Astrocyte (in vitro differentiated cells and primary cell): ENCODE measurements at regions not wholly inside any gene's neighbourhood (a gene's known extent, or its start where the extent isn't known, plus 50 kb on each side); places are given as distances from the start of the nearest gene placed in this dataset.
"Not testable (repeated sequence)": the region's sequence is repeated elsewhere in the genome, so short reads cannot be mapped to it uniquely, and the experiment has no call there.

Experiments used
- DNase-seq: peaks from one replicate; pipeline ENCODE4 v3.0.0-alpha.2; 2010; ENCODE audit warnings: low read depth
- FAIRE-seq: peaks from 2 replicates; lab custom pipeline; 2011; peaks lifted over from hg19 to GRCh38; lab: Jason Lieb, UNC
- H2AFZ ChIP-seq: 2 replicates; pipeline ENCODE4 v1.6.0; 2012; ENCODE audit warnings: low read depth, low read length, inconsistent platforms
- H3K27ac ChIP-seq: 2 replicates; pipeline ENCODE4 v1.5.1; 2011; ENCODE audit warnings: low read depth, low read length, inconsistent platforms
- H3K27me3 ChIP-seq: 2 replicates; pipeline ENCODE4 v1.6.0; 2011; ENCODE audit warnings: low read length, inconsistent platforms; ENCODE audit not compliant: insufficient read depth
- H3K36me3 ChIP-seq: 2 replicates; pipeline ENCODE4 v1.5.1; 2011; ENCODE audit warnings: low read length, inconsistent platforms; ENCODE audit not compliant: insufficient read depth
- H3K4me1 ChIP-seq: 2 replicates; pipeline ENCODE4 v1.5.1; 2011; ENCODE audit warnings: low read length, inconsistent platforms; ENCODE audit not compliant: insufficient read depth
- H3K4me2 ChIP-seq: 2 replicates; pipeline ENCODE4 v1.6.0; 2012; ENCODE audit warnings: low read length, inconsistent platforms
- H3K4me3 ChIP-seq: 2 replicates; pipeline ENCODE4 v1.5.1; 2011; ENCODE audit warnings: low read depth, mild to moderate bottlenecking, low read length, inconsistent platforms; ENCODE audit not compliant: insufficient read depth
- H3K79me2 ChIP-seq: 2 replicates; pipeline ENCODE4 v1.6.0; 2012; ENCODE audit warnings: mild to moderate bottlenecking, low read length, inconsistent platforms; ENCODE audit not compliant: insufficient read depth
- H3K9ac ChIP-seq: 2 replicates; pipeline ENCODE4 v1.6.0; 2012; ENCODE audit warnings: mild to moderate bottlenecking, low read length, inconsistent platforms
- H3K9me3 ChIP-seq: 2 replicates; pipeline ENCODE4 v1.5.1; 2012; ENCODE audit warnings: low read depth, mild to moderate bottlenecking, low read length, inconsistent platforms; ENCODE audit not compliant: insufficient read depth
- H4K20me1 ChIP-seq: 2 replicates; pipeline ENCODE4 v1.6.0; 2012; ENCODE audit warnings: low read length, inconsistent platforms; ENCODE audit not compliant: insufficient read depth
- H3K27ac Mint-ChIP-seq: one replicate; pipeline ENCODE4 v1.8.0; 2021; ENCODE audit warnings: mild to moderate bottlenecking, mixed read lengths; ENCODE audit not compliant: unreplicated experiment
- H3K27me3 Mint-ChIP-seq: one replicate; pipeline ENCODE4 v1.8.0; 2021; ENCODE audit warnings: low read depth, mixed read lengths; ENCODE audit not compliant: unreplicated experiment
- H3K36me3 Mint-ChIP-seq: one replicate; pipeline ENCODE4 v1.8.0; 2021; ENCODE audit warnings: low read depth, mixed read lengths; ENCODE audit not compliant: unreplicated experiment
- H3K4me1 Mint-ChIP-seq: one replicate; pipeline ENCODE4 v1.8.0; 2021; ENCODE audit warnings: low read depth, mixed read lengths; ENCODE audit not compliant: unreplicated experiment
- H3K4me3 Mint-ChIP-seq: one replicate; pipeline ENCODE4 v1.8.0; 2021; ENCODE audit warnings: mild to moderate bottlenecking, moderate library complexity, mixed read lengths; ENCODE audit not compliant: unreplicated experiment
- H3K9me3 Mint-ChIP-seq: one replicate; pipeline ENCODE4 v1.8.0; 2021; ENCODE audit warnings: mild to moderate bottlenecking, mixed read lengths; ENCODE audit not compliant: unreplicated experiment
- EZH2 ChIP-seq: IDR thresholded peaks from 2 replicates; pipeline ENCODE4 v1.6.1; 2012; ENCODE audit warnings: mild to moderate bottlenecking, low read length, inconsistent platforms; ENCODE audit not compliant: insufficient read depth
- TF ChIP-seq, protein P1 (sequence below): IDR thresholded peaks from 2 replicates; pipeline ENCODE4 v1.5.1; 2011; ENCODE audit warnings: low read depth, mild to moderate bottlenecking, inconsistent platforms, low read length, moderate library complexity; ENCODE audit not compliant: insufficient read depth

DNA sequence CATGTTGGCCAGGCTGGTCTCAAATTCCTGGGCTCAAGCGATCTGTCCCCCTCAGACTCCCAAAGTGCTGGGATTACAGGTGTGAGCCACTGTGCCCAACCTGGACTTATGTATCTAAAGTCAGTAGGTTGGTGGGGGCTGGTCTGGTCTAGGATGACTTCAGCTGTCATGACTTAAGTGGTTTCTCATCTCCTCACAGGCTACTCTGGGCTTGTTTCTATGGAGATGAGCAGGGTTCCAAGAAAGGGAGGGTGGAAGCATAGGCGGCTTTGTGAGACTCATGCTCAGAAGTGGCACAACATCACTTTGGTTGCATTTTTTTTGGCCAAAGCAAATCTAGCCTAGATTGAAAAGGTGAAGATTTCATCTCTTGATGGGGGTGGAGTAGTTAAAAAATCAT lies 115.9 kb upstream of the IVNS1ABP start:
- no peak overlapping the region for H3K9ac ChIP-seq
- no peaks in the 10 kb centered on the region for H3K27me3 Mint-ChIP-seq
- no peak overlapping the region for H3K27ac Mint-ChIP-seq
- no peak overlapping the region for H3K4me3 ChIP-seq
- H3K4me1 Mint-ChIP-seq = no peaks in the 10 kb centered on the region
- H3K36me3 Mint-ChIP-seq = no peaks in the 10 kb centered on the region
- no peaks in the 10 kb centered on the region for H3K79me2 ChIP-seq
- no peak overlapping the region for H2AFZ ChIP-seq
- no peaks in the 10 kb centered on the region for H3K9me3 ChIP-seq
- H3K4me1 ChIP-seq = no peaks in the 10 kb centered on the region
- no peak for FAIRE-seq
- H3K27me3 ChIP-seq = no peaks in the 10 kb centered on the region
- H3K36me3 ChIP-seq = no peaks in the 10 kb centered on the region
- peaks cover 4% of the 10 kb centered on the region for H3K9me3 Mint-ChIP-seq
- no peaks in the 10 kb centered on the region for H4K20me1 ChIP-seq
- no peak overlapping the region for H3K4me3 Mint-ChIP-seq
- no peak for DNase-seq
- H3K27ac ChIP-seq = no peak overlapping the region
- H3K4me2 ChIP-seq = no peak overlapping the region
- TF ChIP-seq EZH2 = no peak

- Histone ChIP-seq H3K27me3 (no peaks in the 10 kb centered on the region), H3K4me3 (no peak overlapping the region), H3K27ac (no peak overlapping the region), H3K79me2 (no peaks in the 10 kb centered on the region), H4K20me1 (no peaks in the 10 kb centered on the region), H3K4me1 (no peaks in the 10 kb centered on the region), H3K9ac (no peak overlapping the region), H3K4me2 (no peak overlapping the region), H3K9me3 (no peaks in the 10 kb centered on the region), H2AFZ (no peak overlapping the region), H3K36me3 (no peaks in the 10 kb centered on the region)
- Mint-ChIP-seq H3K27ac (no peak overlapping the region), H3K9me3 (peaks cover 4% of the 10 kb centered on the region), H3K4me1 (peaks cover 2% of the 10 kb centered on the region), H3K27me3 (no peaks in the 10 kb centered on the region), H3K36me3 (no peaks in the 10 kb centered on the region), H3K4me3 (no peak overlapping the region)
- no peak for TF ChIP-seq EZH2
- TF ChIP-seq, protein P1, sequence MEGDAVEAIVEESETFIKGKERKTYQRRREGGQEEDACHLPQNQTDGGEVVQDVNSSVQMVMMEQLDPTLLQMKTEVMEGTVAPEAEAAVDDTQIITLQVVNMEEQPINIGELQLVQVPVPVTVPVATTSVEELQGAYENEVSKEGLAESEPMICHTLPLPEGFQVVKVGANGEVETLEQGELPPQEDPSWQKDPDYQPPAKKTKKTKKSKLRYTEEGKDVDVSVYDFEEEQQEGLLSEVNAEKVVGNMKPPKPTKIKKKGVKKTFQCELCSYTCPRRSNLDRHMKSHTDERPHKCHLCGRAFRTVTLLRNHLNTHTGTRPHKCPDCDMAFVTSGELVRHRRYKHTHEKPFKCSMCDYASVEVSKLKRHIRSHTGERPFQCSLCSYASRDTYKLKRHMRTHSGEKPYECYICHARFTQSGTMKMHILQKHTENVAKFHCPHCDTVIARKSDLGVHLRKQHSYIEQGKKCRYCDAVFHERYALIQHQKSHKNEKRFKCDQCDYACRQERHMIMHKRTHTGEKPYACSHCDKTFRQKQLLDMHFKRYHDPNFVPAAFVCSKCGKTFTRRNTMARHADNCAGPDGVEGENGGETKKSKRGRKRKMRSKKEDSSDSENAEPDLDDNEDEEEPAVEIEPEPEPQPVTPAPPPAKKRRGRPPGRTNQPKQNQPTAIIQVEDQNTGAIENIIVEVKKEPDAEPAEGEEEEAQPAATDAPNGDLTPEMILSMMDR = no peak
- DNase-seq (no peak), FAIRE-seq (no peak)
Observed at GRCh38 chr1:185431612-185432011, 114.6 kb upstream of the IVNS1ABP start.

- FAIRE-seq, H3K79me2 ChIP-seq, H3K4me1 ChIP-seq, H3K27ac Mint-ChIP-seq, H3K9me3 Mint-ChIP-seq, H3K4me3 Mint-ChIP-seq, H3K9ac ChIP-seq, H3K36me3 ChIP-seq, H3K9me3 ChIP-seq, H3K27me3 ChIP-seq, H3K4me3 ChIP-seq, H3K4me2 ChIP-seq, H2AFZ ChIP-seq, DNase-seq, H4K20me1 ChIP-seq, H3K27me3 Mint-ChIP-seq, H3K27ac ChIP-seq, H3K36me3 Mint-ChIP-seq, H3K4me1 Mint-ChIP-seq: not testable (repeated sequence)
Observed at GRCh38 chr1:185429668-185430067, 112.6 kb upstream of the IVNS1ABP start.

- Histone ChIP-seq H2AFZ (no peak overlapping the region), H3K36me3 (no peaks in the 10 kb centered on the region), H3K4me1 (no peaks in the 10 kb centered on the region), H3K9ac (no peak overlapping the region), H3K79me2 (no peaks in the 10 kb centered on the region), H4K20me1 (no peaks in the 10 kb centered on the region), H3K9me3 (no peaks in the 10 kb centered on the region), H3K27me3 (no peaks in the 10 kb centered on the region), H3K4me3 (no peak overlapping the region), H3K4me2 (no peak overlapping the region), H3K27ac (no peak overlapping the region)
- no peaks in the 10 kb centered on the region for H3K27me3 Mint-ChIP-seq
- H3K4me1 Mint-ChIP-seq = peaks cover 2% of the 10 kb centered on the region
- no peak for FAIRE-seq
- H3K4me3 Mint-ChIP-seq = no peak overlapping the region
- TF ChIP-seq, protein P1 = no peak
- TF ChIP-seq EZH2 = no peak
- no peak overlapping the region for H3K27ac Mint-ChIP-seq
- peaks cover 4% of the 10 kb centered on the region for H3K9me3 Mint-ChIP-seq
- H3K36me3 Mint-ChIP-seq = no peaks in the 10 kb centered on the region
- DNase-seq = no peak
Observed at GRCh38 chr1:185427776-185428175, 110.7 kb upstream of the IVNS1ABP start.
